ENCODE measurements at regions not wholly inside any gene's neighbourhood (a gene's known extent, or its start where the extent isn't known, plus 50 kb on each side); places are given as distances from the start of the nearest gene placed in this dataset.
"Not testable (repeated sequence)": the region's sequence is repeated elsewhere in the genome, so short reads cannot be mapped to it uniquely, and the experiment has no call there.

DNA sequence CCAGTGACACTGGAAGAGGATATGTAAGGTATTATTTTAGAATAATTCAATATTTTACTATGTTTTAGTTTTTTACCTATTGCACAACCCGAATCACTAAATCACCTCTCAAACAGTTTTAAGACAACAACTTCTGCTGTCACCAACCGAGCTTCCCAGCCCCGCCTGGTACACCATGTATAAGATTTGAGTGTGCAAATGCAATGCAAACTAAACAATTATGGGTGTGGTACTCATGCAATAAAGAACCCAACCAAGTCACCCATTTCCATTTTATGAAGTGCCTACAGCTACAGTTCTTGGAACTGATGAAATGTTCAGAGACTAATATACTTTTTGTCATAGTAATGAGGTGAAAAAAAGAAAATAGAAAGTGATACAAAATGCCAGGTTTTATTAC is 256.2 kb downstream of the TAFA4 start:
- TF ChIP-seq POLR2A (IDR thresholded peaks at IDR 0.05; ENCODE audit: low read depth, low read length), result no peak
- no peak for DNase-seq (ENCODE audit: insufficient read length, low spot score)
- FAIRE-seq, result no peak

DNA sequence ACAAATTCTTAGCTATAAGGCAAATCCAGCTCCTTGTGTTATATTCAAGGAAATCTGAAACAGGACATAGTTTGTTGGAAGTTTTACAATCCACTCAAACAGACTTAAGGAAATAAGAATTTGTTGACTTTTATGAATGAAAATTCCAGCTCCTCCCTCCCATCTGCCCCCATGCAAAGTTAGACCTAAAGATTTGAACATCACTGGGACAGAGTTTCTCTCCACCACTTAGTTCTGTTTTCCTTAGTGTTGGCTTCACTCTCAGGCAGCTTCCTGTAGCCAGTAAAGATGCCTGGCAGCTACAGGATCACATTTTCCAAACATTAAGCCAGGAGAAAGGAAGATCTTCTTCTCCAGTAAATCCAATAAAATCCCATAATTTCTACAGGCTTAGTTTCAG is 265.0 kb downstream of the TAFA4 start:
- no peak for TF ChIP-seq POLR2A (IDR thresholded peaks at IDR 0.05; ENCODE audit: low read depth, low read length)
- DNase-seq (ENCODE audit: insufficient read length, low spot score) (no peak), FAIRE-seq (no peak)

DNA sequence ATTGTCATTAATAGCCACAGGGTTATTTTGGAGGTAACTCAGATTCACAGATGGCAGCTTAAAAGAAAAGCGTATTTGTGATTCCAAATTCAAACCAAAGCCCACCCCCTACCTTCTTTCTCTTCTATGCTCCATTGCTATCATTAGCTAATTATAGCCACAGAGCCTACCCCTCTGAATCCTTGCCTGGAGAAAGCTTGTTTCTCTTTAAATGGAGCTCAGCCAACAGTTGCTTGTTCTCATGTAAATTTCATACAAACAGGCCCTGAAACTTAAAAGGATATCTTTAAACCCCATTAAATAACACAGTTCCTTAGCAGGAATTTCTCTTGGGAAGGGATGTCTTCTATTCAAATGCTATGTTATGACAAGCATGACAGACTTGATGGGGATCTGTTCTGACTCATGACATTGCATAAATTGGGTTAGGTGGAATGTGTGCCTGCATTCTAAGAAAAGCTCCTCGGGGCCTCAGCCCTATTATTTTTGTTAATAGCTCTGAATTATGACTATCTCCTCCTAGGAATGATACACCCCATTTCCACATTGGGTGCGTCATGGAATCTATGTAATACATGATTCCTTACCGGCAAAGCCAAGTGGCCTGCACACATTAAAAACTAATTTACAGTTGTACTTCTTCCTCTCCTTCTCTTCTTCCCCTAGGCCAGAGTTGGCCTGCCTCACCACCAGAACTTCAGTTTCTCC is 265.8 kb downstream of the TAFA4 start:
- no peak for TF ChIP-seq POLR2A (IDR thresholded peaks at IDR 0.05; ENCODE audit: low read depth, low read length)
- DNase-seq (ENCODE audit: insufficient read length, low spot score) (no peak), FAIRE-seq (no peak)

DNA sequence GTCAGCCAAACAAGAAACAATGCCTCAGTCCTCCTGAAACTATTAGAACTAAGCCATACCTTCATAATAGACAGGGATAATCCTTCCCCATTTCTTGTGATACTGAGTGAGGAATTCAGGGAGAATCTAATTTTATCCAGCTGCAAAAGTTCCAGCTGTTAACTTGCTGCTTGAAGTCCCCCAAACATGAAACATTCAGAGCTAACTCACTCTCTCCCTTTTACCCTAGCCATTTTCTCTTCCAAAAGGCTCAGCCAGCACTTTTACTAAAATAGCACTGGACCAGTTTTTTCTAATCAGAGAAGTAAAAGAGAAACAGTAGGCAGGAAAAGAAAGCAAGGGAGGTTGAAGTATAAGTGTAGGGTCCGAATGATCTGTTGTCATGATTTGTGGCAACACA is 268.1 kb downstream of the TAFA4 start:
- DNase-seq (ENCODE audit: insufficient read length, low spot score) (no peak), FAIRE-seq (no peak)

DNA sequence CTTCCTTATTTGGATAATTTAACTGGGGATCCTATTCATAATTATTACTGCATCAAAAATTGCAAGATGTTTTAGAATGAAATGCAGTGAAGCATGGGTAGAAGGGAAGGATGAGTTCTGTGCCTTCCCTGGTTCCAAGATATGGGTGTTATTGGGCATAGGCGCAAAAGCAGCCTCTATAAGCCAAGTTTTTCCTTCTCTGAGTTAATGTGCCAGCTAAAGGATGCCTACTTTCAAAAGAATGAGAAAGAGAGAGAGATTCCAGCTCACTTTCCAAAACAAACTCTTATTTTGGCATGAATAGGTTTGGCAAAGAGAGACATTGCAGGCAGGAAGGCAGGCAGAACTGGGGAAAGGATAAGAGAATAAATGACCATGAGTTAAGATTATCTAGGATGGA is 270.2 kb downstream of the TAFA4 start:
- FAIRE-seq, result no peak

More for the DNA sequence above, 268.1 kb downstream of the TAFA4 start:
- TF ChIP-seq POLR2A (IDR thresholded peaks at IDR 0.05; ENCODE audit: low read depth, low read length), result no peak

DNA sequence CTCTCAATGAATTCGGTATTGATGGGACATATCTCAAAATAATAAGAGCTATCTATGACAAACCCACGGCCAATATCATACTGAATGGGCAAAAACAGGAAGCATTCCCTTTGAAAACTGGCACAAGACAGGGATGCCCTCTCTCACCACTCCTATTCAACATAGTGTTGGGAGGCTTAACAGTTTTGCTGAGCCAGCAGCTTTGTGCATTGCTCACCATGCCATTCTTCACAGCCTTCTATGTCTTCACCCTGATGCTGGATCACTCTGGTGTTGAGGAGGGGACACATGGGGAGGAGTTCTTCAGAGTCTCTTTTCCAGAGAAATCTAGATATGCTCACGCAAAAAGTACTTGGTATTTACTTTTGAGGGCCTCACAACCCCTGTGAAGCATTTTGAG is 281.7 kb downstream of the TAFA4 start:
- FAIRE-seq; DNase-seq (ENCODE audit: insufficient read length, low spot score): not testable (repeated sequence)

More for the DNA sequence above, 270.2 kb downstream of the TAFA4 start:
- no peak for DNase-seq (ENCODE audit: insufficient read length, low spot score)
- TF ChIP-seq POLR2A (IDR thresholded peaks at IDR 0.05; ENCODE audit: low read depth, low read length), result no peak

DNA sequence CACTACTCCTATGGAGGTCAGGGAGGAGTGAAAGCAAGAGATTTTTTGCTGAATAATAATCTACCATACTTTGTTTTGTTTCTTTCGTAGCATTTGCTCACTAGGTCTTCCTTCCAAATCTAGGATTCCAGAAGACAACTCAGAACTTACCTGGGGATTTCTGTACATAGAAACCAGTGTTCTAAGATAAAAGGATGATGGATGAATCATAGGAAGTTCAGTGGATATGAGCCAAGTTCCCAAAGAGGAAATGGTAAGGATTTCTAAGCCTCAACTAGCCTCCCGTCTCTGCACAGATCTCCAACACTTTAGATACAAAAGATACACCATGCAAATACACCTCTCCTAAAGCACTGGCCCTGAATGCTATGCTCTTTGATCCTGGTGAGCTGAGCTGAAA is 283.9 kb downstream of the TAFA4 start:
- no peak for DNase-seq (ENCODE audit: insufficient read length, low spot score)
- FAIRE-seq, result no peak
- TF ChIP-seq POLR2A (IDR thresholded peaks at IDR 0.05; ENCODE audit: low read depth, low read length), result no peak

DNA sequence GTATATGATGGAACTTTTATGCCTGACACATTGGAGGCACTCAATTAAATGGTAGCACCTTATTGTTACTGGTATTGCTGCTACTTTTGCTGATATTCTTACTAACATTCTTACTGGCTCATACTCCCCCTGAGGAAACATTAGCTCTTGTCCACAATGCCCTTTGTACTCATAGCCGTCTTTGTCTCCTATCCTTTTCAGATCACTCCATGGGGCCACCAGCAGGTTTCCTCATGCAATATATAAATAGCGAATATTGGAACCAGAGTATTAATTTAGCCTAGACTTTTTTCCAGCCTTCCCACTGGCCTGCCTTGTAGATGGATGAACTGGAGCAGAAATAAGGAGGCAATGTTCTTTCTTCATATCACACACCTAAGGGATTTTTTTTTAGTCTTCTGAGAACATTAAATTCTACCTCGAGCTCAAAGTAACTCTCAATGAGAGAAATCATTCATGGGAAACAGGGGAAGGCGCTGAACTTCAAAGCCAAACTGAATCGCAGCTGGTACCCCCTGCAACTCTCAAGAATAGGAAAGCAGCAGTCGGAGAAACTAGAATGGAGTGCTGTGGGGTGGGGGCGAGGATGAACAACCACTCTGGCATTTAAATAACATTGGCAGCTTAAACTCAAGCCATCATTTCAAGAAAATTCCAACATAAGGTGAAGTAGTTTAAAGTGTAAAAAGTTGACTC is 300.3 kb downstream of the TAFA4 start:
- TF ChIP-seq POLR2A (IDR thresholded peaks at IDR 0.05; ENCODE audit: low read depth, low read length), result no peak
- FAIRE-seq, result no peak

DNA sequence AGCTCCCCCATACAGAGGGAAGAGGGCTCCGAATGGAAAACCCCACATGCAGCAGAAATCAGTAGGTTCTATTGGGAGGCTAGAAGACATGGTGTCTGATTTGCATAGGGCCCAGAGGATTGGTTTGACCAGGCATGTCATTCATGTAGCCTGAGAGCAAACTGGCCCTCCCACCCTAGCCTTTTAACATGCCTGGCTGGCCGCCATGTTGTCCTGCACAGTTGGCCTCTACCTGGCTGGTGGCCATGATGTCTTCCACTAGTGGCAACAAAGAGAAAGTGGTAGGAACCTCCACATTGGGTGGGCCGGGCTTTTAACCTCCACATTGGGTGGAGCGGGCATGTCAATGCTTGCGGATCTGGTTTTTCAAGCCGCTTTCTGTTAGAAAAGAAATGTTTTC is 312.1 kb downstream of the TAFA4 start:
- FAIRE-seq, result no peak
- no peak for DNase-seq (ENCODE audit: insufficient read length, low spot score)
- no peak for TF ChIP-seq POLR2A (IDR thresholded peaks at IDR 0.05; ENCODE audit: low read depth, low read length)

More for the DNA sequence above, 300.3 kb downstream of the TAFA4 start:
- DNase-seq (ENCODE audit: insufficient read length, low spot score), result no peak

DNA sequence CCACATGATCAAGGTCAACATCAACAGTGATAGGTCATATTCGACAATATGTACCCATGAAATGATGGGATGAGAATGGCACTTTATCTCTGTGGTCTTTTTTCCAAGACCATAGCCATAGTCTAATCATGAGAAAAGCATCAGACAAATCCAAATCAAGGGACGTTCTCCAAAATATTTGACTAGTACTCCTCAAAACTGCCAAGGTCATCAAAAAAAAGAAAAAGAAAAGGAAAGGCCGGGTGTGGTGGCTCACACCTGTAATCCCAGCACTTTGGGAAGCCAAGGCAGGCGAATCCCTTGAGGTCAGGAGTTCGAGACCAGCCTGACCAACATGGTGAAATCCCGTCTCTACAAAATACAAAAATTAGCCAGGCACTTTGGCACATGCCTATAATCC is 318.3 kb downstream of the TAFA4 start:
- TF ChIP-seq POLR2A (IDR thresholded peaks at IDR 0.05; ENCODE audit: low read depth, low read length), result no peak
- no peak for FAIRE-seq
- no peak for DNase-seq (ENCODE audit: insufficient read length, low spot score)

DNA sequence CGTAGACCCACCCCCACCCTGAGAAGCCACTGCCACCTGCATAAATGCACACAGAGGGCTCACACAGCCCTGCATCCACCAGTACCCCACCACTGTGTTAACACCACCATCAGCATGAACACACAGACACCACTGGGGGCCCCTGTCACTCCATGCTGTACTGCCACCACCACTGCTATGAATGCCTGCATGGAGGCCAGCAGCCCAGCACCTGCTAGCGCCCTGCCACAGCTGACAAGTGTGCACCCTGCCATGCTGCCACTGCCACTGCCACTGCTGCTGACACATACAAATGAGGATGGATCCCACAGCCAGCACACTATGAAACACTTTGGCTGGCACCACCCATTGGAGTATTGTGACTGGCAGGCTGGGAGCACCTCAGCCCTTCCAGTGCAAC is 361.0 kb downstream of the TAFA4 start:
- no peak for FAIRE-seq
- no peak for TF ChIP-seq POLR2A (IDR thresholded peaks at IDR 0.05; ENCODE audit: low read depth, low read length)
- DNase-seq (ENCODE audit: insufficient read length, low spot score), result no peak

DNA sequence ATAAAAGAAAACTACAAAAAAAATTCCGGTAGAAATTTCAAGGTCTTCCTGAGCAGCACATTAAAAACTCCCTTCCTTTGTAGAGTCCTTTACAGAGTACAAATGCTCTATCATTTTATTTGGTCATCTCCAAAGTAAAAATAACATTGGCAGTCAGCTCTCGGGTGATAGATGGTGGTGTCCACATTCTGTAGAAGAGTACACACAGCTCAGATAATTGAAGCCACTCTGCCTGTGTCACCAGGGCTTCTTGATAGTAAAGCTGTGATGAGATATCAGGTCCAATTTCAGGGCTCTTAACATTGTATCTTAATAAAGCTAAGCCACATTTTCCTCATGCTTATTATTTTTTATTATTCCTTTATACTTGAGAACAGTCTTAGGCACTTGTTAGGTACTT is 371.6 kb downstream of the TAFA4 start:
- DNase-seq (ENCODE audit: insufficient read length, low spot score) (no peak), FAIRE-seq (no peak)
- TF ChIP-seq POLR2A (IDR thresholded peaks at IDR 0.05; ENCODE audit: low read depth, low read length), result no peak

DNA sequence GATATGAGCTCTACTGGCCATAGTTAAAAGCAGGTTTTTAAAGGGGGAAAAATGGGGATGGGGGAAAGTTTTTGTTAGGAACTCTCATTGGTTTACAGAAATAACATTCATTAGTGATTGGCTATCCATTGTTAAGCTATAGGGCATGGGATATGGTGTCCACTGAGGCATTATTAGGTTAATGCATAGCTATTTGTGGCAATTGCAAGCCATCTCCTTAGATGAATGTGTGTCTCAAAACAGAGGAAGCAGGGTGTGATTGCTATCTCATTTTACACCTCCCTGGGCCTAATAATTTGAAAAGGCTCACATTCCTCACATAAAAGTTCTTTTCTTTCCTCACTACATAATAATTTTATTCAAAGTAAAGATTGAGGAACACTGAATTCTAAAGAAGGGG is 396.6 kb downstream of the TAFA4 start:
- no peak for DNase-seq (ENCODE audit: insufficient read length, low spot score)
- TF ChIP-seq POLR2A (IDR thresholded peaks at IDR 0.05; ENCODE audit: low read depth, low read length), result no peak
- no peak for FAIRE-seq

DNA sequence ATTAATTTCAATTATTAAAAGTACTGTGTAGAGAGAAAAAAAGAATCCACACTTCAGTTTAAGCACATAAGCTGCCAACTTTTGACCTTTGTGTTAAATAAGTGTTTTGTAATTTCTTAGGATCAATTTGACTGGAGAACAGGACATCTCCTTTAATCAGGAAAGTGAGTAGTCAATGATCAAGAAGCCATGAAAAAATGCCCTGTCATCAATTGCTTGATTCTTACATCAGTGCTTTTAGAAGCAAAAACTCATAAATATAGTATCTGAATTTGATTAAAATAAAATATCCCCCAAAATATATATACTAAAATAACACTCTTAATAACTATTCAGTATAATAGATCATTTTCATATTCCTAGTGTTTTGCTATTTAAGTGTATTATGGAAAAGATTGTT is 409.0 kb downstream of the TAFA4 start:
- DNase-seq (ENCODE audit: insufficient read length, low spot score) (no peak), FAIRE-seq (no peak)
- no peak for TF ChIP-seq POLR2A (IDR thresholded peaks at IDR 0.05; ENCODE audit: low read depth, low read length)

DNA sequence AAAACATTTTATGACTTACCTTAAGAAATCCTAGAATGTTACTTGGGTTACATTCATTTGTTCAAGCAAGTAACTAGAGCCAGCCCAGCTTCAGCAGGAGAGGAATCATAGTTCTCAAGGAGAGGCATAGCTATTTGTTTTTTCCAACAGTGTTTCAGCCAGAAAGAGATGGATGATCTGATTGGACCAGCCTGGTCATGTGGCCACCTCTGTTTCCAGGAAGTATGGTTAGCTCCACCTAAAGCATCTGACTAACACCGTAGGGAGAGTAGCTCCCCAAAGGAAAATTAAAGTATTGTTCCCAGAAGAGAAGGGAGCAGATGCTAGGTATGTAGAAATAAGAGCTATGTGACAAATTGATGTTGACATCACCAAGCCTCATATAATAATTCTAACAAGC is 417.1 kb downstream of the TAFA4 start:
- DNase-seq (ENCODE audit: insufficient read length, low spot score), result no peak
- no peak for TF ChIP-seq POLR2A (IDR thresholded peaks at IDR 0.05; ENCODE audit: low read depth, low read length)
- no peak for FAIRE-seq
